Muscle of leg (tissue), 3 donors: ENCODE measurements at regions not wholly inside any gene's neighbourhood (a gene's known extent, or its start where the extent isn't known, plus 50 kb on each side); places are given as distances from the start of the nearest gene placed in this dataset.

Source experiments
- DNase-seq: peaks from one replicate; pipeline ENCODE4 v3.0.0; 2013
- H3K27ac ChIP-seq: one replicate; pipeline ENCODE4 v1.5.1; 2013; ENCODE audit warnings: mild to moderate bottlenecking, low read length, control low read depth
- H3K27me3 ChIP-seq: one replicate; pipeline ENCODE4 v1.6.1; 2013; ENCODE audit warnings: low read length; ENCODE audit not compliant: control insufficient read depth, insufficient read depth
- H3K36me3 ChIP-seq: one replicate; pipeline ENCODE4 v1.6.1; 2013; ENCODE audit warnings: low read length; ENCODE audit not compliant: control insufficient read depth, insufficient read depth
- H3K4me1 ChIP-seq: one replicate; pipeline ENCODE4 v1.6.1; 2013; ENCODE audit warnings: low read length; ENCODE audit not compliant: control insufficient read depth, insufficient read depth
- H3K4me3 ChIP-seq: one replicate; pipeline ENCODE4 v1.5.1; 2013; ENCODE audit warnings: low read length, control low read depth
- H3K9me3 ChIP-seq: replicated peaks from 2 replicates; pipeline ENCODE4 v1.6.1; 2013; ENCODE audit warnings: low read depth, low read length; ENCODE audit not compliant: control insufficient read depth
- WGBS: methylation state at CpG from one replicate; pipeline ENCODE4 v1.1.5; 2013; ENCODE audit warnings: missing lambda C conversion rate; ENCODE audit not compliant: insufficient coverage; 5-methylcytosine and 5-hydroxymethylcytosine counted together

DNA sequence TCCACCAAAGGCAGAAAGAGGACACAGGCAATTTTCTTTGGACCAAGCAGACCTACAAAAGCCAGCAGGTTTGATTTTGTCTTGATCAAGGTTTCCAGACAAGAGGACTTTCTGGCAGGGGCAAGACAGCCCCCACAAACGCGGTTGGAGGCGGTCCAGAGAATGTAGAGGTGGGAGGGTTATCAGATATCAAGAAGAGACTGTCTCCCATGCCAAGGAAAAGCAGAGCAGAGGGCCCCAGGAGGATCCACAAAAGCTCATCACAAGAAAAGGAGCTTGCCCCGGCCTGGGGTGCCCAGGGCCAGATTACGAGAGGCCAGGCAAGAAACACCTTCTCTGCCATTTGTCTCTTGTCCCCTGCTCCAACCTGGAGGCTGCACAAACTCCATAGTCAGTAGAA, 538.9 kb downstream of the BNC2 start:
- Histone ChIP-seq H3K27ac (peak overlapping the region; percentile 39), H3K9me3 (no peaks in the 10 kb centered on the region), H3K36me3 (no peaks in the 10 kb centered on the region), H3K27me3 (no peaks in the 10 kb centered on the region), H3K4me3 (no peak overlapping the region), H3K4me1 (peaks cover 32% of the 10 kb centered on the region)
- no peak for DNase-seq
- WGBS, result 93% methylated on average over 4 of the region's 5 CpGs

DNA sequence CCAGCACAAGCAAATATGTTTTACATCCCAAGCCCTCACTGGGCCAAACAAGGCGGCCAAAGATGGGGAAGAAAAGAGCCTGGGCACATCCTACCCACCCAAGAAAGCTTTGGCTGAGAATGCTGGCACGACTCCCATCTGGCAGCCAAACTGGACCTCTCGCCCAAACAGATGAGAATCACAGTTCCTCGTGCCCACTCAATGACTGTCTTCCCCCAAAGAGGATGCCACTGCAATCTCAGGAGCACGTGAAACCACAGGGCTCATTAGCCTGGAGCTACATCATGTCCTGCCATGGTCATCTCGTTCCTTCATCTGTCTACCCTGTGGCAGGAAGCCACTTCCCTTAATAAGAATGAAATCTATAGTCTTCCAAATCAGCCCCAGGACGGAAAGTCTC, 536.8 kb downstream of the BNC2 start:
- H3K27ac ChIP-seq, result no peak overlapping the region
- H3K36me3 ChIP-seq, result no peaks in the 10 kb centered on the region
- H3K9me3 ChIP-seq, result no peaks in the 10 kb centered on the region
- H3K4me1 ChIP-seq, result peaks cover 29% of the 10 kb centered on the region
- peak; percentile 54 for DNase-seq
- H3K4me3 ChIP-seq, result no peak overlapping the region
- WGBS, result 79% methylated on average over 4 of the region's 7 CpGs
- H3K27me3 ChIP-seq, result no peaks in the 10 kb centered on the region

DNA sequence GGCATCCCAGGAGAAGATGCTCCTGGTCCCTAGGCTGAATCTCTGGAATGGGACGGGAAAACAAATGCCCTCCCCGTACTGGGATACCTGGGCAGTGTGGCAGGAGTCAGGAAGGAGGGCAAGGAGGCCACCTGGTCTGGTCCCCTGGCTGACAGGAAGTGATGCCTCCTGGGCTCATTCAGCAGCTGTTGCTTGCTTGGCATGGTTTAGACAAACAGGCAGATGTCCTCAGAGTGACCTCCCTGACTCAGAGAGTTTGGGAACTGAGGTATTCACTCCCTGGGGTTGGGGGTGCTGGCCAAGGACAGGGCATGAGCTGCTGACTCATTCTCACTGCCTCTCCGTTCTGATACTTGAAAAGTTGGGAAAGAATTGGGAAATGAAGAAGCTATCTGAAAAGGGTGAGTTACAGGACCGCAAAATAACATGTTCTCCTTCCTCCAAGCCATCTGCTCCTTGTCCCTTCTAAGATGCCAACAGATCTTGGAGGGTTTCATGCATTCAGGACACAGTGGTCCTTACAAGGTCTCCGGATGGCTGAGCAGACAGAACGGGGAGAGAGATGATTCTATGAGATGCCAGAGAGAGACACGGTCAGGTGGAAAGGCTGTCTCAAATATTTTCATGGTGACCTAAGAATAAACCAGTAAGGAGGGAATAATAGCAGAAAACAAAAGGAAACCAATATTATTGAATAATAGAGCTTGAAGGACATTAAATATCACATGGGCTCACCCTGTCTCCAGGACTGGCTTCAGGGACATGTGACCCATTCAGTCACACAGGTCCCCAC, 534.5 kb downstream of the BNC2 start:
- H3K9me3 ChIP-seq, result no peaks in the 10 kb centered on the region
- H3K27ac ChIP-seq, result no peak overlapping the region
- no peak overlapping the region for H3K4me3 ChIP-seq
- no peaks in the 10 kb centered on the region for H3K36me3 ChIP-seq
- peaks cover 2% of the 10 kb centered on the region for H3K27me3 ChIP-seq
- H3K4me1 ChIP-seq, result peaks cover 14% of the 10 kb centered on the region
- DNase-seq, result peak; percentile 74
- WGBS, result 74% methylated on average over 5 of the region's 7 CpGs

GRCh38 chr9:16336833-16337232, 533.6 kb downstream of the BNC2 start:
- Histone ChIP-seq H3K27ac (no peak overlapping the region), H3K27me3 (peaks cover 2% of the 10 kb centered on the region)
- DNase-seq, result no peak

GRCh38 chr9:16337322-16338029, 533.0 kb downstream of the BNC2 start:
- no peak for DNase-seq
- H3K36me3 ChIP-seq, result no peaks in the 10 kb centered on the region
- peaks cover 12% of the 10 kb centered on the region for H3K4me1 ChIP-seq
- peaks cover 2% of the 10 kb centered on the region for H3K27me3 ChIP-seq
- no peaks in the 10 kb centered on the region for H3K9me3 ChIP-seq
- H3K27ac ChIP-seq, result no peak overlapping the region
- whole genome bisulfite sequencing, result 93% methylated on average over 2 of the region's 5 CpGs
- H3K4me3 ChIP-seq, result no peak overlapping the region

More at GRCh38 chr9:16336833-16337232, 533.6 kb downstream of the BNC2 start:
- Histone ChIP-seq H3K4me1 (peaks cover 9% of the 10 kb centered on the region), H3K4me3 (no peak overlapping the region), H3K9me3 (no peaks in the 10 kb centered on the region), H3K36me3 (no peaks in the 10 kb centered on the region)
- 0% methylated on average over 1 of the region's 2 CpGs for WGBS

- no peaks in the 10 kb centered on the region for H3K36me3 ChIP-seq
- H3K4me1 ChIP-seq, result peaks cover 20% of the 10 kb centered on the region
- no peak overlapping the region for H3K27ac ChIP-seq
- no peaks in the 10 kb centered on the region for H3K9me3 ChIP-seq
- H3K4me3 ChIP-seq, result no peak overlapping the region
- DNase-seq, result no peak
- 83% methylated on average over 1 of the region's 2 CpGs for WGBS
- H3K27me3 ChIP-seq, result peaks cover 2% of the 10 kb centered on the region
These were observed 529.3 kb downstream of the BNC2 start for GRCh38 chr9:16341177-16341576.

- 69% methylated on average over 3 of the region's 7 CpGs for WGBS
These were observed 528.0 kb downstream of the BNC2 start for GRCh38 chr9:16342246-16343020.

GRCh38 chr9:16343249-16344237, 526.9 kb downstream of the BNC2 start:
- 73% methylated on average over 7 of the region's 12 CpGs for WGBS
- peak overlapping the region; percentile 29 for H3K27ac ChIP-seq

More at GRCh38 chr9:16342246-16343020, 528.0 kb downstream of the BNC2 start:
- Histone ChIP-seq H3K36me3 (no peaks in the 10 kb centered on the region), H3K4me3 (no peak overlapping the region), H3K27me3 (peaks cover 2% of the 10 kb centered on the region), H3K27ac (peak overlapping the region; percentile 29), H3K4me1 (peaks cover 19% of the 10 kb centered on the region), H3K9me3 (no peaks in the 10 kb centered on the region)
- peak; percentile 82 for DNase-seq

DNA sequence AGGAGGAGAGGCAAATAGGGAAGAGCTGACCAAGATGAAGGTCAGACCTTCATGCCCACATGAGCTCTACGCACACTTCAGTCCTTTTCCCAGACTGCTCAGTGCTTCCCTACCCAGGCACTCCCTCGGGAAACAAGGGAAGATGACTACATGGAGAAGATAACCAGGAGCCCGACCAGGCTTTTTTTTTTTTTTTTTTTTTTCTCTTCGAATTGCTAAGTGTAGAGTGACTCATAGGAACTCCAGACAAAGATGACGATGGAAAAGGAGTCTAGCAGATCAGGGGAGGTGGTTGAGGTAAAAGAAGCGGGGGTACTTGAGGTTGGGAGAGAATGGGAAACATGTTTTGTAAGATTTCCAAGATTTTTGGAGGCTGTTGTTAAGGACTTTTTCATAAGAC, 526.1 kb downstream of the BNC2 start:
- Histone ChIP-seq H3K4me1 (peaks cover 19% of the 10 kb centered on the region), H3K9me3 (no peaks in the 10 kb centered on the region), H3K27ac (no peak overlapping the region), H3K27me3 (no peaks in the 10 kb centered on the region), H3K36me3 (no peaks in the 10 kb centered on the region), H3K4me3 (no peak overlapping the region)
- no peak for DNase-seq
- WGBS, result 100% methylated on average over 1 of the region's 6 CpGs

More at GRCh38 chr9:16343249-16344237, 526.9 kb downstream of the BNC2 start:
- no peak overlapping the region for H3K4me3 ChIP-seq
- DNase-seq, result peak; percentile 64
- H3K36me3 ChIP-seq, result no peaks in the 10 kb centered on the region
- no peaks in the 10 kb centered on the region for H3K9me3 ChIP-seq
- H3K4me1 ChIP-seq, result peaks cover 19% of the 10 kb centered on the region
- peaks cover 2% of the 10 kb centered on the region for H3K27me3 ChIP-seq
